ENCODE measurements at regions not wholly inside any gene's neighbourhood (a gene's known extent, or its start where the extent isn't known, plus 50 kb on each side); places are given as distances from the start of the nearest gene placed in this dataset.
A peak's percentile ranks its signal among the peaks of the same experiment; 100 is the strongest.

DNA sequence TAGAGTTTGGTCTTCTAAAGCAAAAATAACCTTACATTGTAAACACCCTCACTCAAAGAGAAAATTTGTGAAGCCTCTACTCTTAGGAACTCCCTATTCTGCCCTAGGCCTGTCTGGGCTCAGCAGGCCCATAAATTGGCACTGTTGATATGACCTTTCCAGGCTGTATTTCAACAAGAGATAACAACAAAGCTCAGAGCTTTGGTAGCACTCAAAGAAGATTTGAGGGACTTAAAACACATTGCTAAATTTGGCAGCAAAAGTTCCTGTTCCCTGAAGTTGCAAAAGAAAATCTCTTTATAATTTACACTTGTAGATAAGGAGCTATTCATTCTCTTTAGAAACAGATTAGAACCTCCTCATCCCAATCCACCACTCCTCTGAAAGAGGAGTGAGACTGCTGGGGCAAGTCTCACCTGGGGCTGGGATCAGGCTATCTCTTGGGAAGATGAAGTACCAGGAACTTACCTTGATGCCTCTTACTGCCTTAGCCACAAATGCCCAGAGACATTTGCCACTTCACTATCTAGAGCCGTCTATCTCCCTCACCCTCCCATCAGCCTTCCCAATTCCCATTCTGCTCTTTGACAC lies 110.4 kb upstream of the AKIP1 start:
- no peak for DNase-seq

DNA sequence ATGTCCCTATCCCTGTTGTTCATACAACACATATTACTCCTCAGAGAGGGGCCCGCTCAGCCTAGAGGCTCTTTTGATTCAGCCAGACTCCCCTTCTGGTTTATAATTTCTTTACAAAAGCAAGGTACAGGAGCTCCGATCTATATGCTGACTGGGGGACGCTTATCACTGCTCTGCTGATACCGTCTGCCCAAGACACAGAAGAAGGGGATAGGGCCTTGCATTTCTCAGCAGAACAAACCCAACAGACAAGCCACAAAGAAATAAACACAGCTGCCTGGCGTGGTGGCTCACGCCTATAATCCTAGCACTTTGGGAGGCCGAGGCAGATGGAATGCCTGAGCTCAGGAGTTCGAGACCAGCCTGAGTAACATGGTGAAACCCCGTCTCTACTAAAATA lies 109.9 kb upstream of the AKIP1 start:
- DNase-seq, result no peak

DNA sequence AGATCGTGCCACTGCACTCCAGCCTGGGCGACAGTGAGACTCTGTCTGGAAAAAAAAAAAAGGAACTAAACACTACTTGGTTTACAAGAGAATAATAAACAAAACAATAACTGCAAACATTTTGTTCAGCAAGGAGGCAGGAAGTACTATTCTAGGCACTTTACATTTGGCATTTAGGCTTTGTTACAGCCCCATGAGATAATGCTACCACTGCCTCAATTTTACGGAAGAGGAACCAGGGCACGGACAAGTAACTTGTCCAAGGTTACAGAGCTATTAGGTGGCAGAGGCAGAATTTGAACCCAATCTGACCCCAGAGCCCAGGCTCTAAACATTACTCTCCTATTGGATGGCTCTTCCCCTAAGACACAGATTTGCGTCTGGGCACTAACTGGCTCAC lies 108.7 kb upstream of the AKIP1 start:
- no peak for DNase-seq

DNA sequence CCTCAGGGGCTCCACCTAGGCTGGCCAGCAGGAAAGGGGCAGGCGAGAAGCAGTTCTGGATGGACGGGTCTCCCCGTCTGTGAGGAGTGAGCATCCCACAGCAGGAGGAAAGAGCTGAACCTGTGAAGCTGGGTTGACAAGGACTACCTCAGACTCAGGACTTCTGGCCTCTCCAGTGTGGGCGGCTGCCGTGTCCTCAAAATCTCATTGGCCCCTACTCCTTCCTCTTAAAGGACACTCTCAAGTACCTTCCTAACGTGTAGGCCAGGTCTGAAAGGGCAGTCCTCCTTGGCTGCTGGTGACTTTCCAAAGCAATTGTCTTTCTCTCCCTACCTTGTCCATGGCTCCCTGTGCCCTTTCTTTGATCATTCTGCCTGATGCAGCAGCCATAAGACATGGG lies 107.0 kb upstream of the AKIP1 start:
- no peak for DNase-seq

- no peak for DNase-seq
Observed at GRCh38 chr11:8805296-8805695, 105.7 kb upstream of the AKIP1 start.

DNA sequence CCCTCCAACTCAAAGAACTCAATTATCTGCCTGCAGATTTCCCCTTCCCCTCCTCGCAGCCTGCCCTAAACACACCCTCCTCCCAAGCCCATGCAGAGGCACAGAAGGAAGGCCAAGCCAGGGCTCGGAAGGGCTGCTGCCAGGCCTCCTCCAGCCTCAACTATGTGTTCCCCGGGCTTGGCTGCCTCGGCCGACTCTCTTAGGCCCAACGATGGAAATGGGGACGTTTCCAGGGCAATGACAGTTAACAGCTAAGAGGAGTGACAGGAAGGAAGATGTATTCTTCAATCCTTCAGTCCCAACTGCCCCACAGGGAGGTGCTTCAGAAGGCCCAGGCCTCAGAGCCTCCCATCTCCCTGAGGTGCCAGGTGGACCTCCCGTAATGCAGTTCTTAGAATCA lies 104.0 kb upstream of the AKIP1 start:
- DNase-seq, result no peak

DNA sequence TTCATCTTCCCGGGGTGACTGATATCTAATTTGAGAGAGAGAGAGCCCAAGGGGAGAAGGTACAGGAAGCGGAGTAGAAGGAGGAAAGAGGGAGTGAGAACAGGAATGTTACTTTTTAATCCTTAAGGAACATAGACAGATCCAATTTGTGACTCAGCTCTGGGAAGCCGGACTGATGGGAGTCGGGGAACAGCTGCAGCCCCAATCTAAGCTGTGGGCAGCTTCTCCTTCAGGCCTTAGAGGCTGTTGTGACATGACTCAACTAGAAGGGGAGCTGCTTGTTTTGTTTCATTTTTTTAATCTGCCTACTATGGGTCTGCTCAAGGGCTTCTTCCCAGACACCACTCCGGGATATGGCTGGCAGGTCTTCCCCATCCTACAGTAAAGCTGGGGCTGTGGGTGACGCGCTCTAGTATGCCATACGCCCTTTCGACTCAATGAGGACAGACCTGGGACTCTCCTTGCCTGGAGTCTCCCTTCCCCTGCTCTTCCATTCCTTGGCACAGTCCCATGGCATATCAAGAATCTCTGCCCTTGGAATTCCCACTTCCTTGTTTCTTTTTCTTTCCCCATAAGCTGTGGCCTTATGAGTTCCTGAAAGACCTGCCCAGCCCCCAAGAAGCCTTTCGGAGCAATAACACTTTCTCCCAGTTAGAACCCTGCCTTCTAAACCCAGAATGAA lies 103.3 kb upstream of the AKIP1 start:
- no peak for DNase-seq

GRCh38 chr11:8808226-8808585 lies 102.8 kb upstream of the AKIP1 start:
- no peak for DNase-seq

DNA sequence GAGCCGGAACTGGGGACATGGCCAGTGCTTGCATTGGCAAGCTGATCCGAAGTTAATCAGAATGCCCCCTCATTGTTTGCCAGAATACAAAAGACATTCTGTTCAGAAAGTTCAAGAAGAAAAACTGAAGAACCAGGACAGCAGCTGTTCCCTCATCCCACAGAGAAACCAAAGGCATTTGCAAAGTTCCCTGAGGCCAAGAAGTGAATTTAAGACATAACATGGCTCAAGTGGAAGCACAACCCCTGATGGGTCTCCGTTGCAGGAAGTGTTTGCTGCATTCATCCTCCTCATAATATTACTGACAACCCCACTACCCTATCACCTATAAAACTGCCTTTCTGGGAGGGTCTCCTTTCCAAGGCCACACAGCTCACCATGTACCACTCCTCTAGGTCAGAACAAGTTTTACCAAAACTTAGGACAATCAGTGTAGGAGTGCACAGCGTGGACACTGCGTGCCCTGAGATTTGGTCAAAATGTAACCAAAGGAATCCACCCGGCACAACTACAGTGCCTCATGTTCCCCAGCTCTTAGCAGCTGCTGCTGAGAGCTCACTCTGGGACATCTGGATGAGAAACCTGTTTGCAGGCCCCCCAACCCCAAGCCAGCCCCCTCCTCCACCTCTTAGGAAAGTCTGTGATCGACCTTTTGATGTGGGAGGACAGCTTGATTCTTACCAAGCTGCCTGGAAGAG lies 101.6 kb upstream of the AKIP1 start:
- DNase-seq, result no peak

- no peak for DNase-seq
Observed at GRCh38 chr11:8809939-8810539, 101.0 kb upstream of the AKIP1 start.

- peak; percentile 39 for DNase-seq
Observed at GRCh38 chr11:8810540-8811301, 100.3 kb upstream of the AKIP1 start.

- DNase-seq, result no peak
Observed at GRCh38 chr11:8811571-8811970, 99.4 kb upstream of the AKIP1 start.

GRCh38 chr11:8812438-8812837 lies 98.6 kb upstream of the AKIP1 start:
- no peak for DNase-seq

DNA sequence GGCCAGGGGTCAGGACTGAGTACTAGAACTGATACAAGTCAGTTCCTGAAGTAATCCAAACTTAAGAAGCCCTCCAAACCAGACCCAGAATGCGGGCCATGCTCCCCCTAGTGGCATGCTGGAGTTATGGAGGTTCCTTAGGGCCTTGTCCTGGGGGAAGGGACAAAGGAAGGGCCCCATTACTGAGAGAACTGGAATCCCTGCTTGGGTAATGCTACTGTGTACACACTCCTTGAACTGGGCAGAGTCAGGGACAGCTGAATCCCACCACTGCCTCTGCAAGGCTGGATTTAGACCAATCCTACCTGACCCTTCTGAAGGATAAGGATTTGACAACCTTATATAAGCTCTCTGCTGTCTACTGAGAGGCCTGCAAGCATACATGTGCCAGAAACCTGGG lies 97.3 kb upstream of the AKIP1 start:
- DNase-seq, result no peak

DNA sequence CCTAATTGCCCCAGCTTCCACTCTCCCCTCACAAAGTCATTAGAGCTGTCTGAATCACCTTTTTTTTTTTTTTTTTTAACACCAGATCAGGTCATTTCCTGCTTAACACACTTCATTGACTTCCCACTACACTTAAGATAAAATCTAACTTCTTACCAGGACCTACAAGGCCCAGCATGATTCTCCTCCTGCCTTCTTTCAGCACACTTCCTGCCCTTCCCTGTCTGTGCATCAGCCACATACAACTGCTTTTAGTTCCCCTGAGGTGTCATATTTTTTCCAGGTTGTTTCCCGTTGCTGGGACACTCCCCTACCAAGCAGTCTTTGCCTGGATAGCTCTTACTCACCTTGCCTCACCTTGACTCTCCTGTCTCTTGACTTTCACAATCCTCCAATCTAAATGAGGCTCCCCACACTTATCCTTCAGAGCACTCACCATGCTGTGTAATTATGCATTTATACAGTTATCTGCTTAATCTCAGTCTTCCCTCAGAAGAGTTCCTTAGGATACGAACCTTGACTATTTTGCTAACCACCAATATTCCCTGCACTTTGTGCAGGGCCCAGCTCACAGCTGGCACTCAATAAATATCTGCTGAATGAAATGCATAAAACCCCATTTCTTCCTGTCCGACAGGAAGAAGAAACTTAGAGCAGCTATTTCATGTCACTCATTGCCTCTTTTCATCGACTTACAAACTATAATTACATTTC lies 96.6 kb upstream of the AKIP1 start:
- DNase-seq, result no peak

DNA sequence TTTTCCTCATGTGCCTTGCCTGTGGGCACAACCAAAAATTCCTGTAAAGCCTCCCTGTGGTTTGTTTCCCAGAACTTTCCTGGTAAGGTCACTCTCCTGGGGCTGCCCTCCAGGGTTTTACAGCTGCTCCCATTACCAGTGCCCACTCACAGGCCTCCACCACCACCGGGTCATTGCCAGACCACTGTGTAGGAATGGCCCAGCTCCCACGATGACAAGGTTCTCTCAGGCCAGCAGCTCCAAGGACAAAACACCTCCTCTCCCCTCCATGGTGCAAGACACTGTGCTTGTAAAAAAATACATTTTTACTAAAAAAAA lies 96.1 kb upstream of the AKIP1 start:
- DNase-seq, result no peak

DNA sequence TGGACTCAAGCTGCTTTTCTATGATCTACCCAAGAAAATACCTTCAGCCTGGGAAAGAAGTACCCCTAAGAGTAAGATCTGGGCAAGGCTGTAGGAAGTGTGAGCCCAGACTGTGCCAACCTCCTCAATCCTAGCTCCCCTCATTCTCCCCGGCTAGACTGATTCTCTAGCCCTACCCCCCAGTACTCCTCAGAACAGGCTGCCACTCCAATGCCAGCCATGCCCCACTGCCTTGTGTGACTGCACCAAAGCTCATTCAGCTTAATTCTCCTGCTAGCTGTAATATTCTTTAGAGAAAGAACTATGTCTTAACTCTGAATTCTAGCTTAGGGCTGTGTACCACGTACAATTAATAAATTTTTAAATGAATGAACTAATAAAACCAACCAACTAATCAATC lies 92.6 kb upstream of the AKIP1 start:
- DNase-seq, result no peak

DNA sequence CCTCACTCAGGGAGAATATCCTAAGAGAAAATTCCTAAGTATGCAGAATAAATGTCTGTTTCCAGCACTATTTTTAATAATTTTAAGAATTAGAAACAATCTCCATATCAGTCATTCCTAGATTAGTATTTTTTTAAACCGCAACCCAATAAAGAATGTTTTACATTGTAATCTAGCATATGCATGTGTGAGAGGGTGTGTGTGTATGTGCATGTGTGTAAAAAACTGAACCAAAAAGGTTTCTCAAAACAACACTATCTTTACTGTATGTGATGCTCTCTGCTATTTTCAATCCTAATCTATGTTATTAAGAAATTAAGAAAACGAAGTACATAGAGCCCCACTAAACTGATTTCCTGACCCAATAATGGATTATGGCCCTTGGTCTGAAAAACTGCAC lies 90.6 kb upstream of the AKIP1 start:
- DNase-seq, result no peak

GRCh38 chr11:8822469-8822868 lies 88.5 kb upstream of the AKIP1 start:
- DNase-seq, result no peak

DNA sequence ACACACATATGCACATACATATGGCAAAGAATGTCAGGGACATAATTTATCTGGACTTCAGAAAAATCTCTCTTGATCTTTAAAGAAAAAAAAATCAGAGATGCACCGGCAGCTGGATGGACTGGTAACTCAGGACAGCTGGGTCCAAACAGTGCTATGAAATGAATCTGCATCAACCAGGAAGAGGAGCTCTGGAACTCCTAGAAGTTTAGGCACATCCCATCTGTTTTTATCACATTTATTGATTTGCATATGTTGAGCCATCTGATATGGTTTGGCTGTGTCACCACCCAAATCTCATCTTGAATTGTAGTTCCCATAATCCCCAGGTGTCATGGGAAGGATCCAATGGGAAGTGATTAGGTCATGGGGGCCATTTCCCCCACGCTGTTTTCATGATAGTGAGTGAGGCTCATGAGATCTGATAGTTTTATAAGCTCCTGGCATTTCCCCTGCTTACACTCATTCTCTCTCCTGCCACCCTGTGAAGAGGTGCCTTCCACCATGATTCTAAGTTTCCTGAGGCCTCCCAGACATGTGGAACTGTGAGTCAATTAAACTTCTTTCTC lies 87.7 kb upstream of the AKIP1 start:
- no peak for DNase-seq

- no peak for DNase-seq
Observed at GRCh38 chr11:8826139-8826786, 84.7 kb upstream of the AKIP1 start.
